NCI-H2171 (cell line): ENCODE measurements at regions not wholly inside any gene's neighbourhood (a gene's known extent, or its start where the extent isn't known, plus 50 kb on each side); places are given as distances from the start of the nearest gene placed in this dataset.
"Not testable (repeated sequence)": the region's sequence is repeated elsewhere in the genome, so short reads cannot be mapped to it uniquely, and the experiment has no call there.

Experiments
- DNase-seq: peaks from one replicate; lab custom pipeline; 2025; lab: John Stamatoyannopoulos, UW

DNA sequence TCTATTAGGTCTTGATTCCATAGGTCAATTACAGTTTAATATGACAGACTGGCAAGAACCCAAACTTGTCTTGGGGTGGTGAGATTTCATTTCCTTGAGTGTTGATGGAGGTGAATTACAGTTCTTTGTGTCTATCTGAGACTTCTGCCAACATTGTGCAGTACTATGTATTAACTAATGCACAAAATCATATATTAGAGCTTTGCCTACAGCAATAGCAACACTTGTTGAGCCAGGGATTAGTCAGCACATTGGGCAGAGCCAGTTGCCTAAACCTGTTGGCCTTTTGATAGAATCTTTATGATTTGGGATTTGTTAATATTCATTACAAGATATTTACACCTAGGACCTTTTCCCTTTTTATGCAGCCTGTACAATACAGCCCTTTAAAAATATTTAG is 135.3 kb upstream of the CENPW start:
- no peak for DNase-seq

DNA sequence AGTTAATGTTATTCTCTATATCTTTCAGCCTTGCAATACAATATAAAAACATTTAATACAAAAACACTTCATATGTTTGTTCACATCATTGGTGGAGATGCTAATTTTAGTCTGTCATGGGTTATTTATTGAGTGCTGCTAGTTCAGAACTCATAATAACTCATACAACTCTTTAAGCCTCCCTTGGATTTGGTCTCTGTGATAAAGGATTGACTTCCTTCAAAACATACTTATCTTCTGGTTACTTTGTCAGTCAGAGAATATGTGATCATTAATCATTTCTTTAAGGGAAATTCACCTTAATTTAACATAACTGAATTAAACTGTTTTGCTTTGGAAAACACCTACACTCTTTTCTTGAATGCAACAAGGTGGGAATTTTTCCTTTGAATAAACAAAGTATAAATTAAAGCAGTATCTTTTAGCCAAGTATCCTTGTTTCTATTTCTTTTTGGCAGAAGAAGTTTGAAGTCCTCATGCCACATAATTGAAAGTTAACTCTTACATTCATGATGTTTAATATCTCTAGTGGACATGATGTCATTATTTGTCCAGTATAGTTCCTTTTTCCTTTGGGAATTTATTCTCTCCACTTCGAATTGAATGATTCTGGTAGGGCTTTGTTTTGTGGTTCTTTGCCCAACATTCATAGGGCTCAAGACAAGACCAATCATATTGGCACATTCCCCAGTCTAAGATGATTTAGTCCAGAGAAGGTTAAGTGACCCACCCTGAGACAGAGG is 133.2 kb upstream of the CENPW start:
- no peak for DNase-seq

DNA sequence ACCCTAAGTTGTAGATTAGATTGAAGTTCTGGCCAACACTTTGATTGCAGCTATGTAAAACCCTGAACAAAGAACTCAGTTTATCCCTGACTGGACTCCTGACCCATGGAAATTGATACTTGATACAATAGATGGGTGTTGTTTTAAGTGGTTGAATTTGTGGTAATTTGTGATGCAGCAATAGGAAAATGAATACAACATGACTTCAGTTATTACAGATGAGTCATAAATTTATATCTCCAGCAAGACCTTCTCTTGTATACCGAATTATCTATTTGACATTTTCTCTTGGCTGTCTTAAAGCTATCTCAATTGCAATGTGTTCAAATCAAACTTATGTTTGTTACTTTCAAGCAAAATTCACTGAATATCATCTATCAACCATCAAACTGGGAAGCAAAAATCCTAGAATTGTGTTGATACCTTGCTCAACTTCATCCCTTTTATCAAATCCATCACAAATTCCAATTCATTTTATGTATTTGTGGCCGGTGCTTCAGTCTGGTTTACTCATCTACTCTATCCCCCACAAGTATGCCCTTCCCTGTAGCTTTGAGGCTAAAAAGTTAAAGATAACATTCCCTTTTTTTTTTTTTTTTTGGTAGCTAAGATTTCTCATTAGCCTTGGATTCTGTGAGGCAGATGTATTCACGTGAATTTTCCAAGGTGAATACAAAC is 129.4 kb upstream of the CENPW start:
- DNase-seq, result no peak

DNA sequence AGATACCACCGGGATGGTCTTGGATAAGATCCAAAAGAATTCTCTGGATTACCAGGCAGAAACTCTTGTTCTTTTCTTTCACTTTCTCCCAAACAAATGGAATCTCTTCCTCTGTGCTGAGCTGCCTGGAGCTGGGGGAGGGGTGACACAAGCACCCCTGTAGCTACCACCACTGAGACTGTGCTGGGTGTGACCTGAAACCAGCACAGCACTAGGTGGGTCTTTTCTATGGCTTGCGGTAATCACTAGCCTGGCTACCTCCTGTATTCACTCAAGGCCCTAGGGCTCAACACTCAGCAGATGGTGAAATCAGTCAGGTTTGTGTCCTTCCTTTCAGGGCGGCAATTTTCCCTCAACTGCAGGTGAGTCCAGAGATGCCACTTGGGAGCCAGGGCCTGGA is 122.4 kb upstream of the CENPW start:
- no peak for DNase-seq

- DNase-seq, result not testable (repeated sequence)
These were observed 119.0 kb upstream of the CENPW start for GRCh38 chr6:126220901-126221300.

GRCh38 chr6:126227833-126228702 is 111.8 kb upstream of the CENPW start:
- peak; percentile 71 for DNase-seq

DNA sequence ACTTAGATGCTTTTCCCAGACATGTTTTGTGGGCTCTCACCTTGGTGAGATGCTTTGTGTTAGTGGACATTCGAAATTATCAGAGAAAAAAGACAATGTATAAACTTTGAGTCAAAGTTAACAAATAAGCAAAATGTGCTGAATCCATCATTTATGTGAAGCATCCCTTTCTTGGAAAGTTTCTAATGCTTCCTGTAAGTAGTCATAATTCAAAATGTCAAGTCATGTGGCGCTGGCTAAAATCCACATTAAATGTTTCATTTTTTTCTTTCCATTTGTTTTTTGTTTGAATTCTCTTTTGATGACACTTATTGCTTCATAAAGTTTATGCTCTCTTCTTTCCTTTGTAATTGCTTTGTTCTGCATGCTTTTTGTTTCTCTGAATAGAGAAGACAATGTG is 107.2 kb upstream of the CENPW start:
- no peak for DNase-seq

GRCh38 chr6:126233192-126233591 is 106.7 kb upstream of the CENPW start:
- no peak for DNase-seq

GRCh38 chr6:126235363-126235762 is 104.6 kb upstream of the CENPW start:
- DNase-seq, result no peak

DNA sequence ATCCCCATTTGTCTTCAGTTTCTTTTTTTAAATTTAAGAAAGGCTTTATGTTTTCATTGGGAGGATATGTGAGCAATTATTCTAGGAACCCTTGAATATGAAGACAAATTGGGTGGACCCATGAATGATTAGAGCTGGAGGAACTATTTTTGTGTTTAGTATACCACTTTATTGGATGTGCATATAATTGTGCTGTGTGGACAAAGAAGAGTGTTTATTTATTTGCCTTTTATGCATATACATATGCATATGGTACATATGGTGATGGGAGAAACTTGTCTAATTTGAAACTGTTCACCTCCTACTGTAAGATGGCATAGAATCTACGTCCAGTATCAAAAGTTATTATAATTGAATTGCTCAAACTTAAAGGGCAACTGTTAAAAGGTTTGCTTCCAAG is 94.8 kb upstream of the CENPW start:
- DNase-seq, result no peak

GRCh38 chr6:126252154-126252553 is 87.8 kb upstream of the CENPW start:
- DNase-seq, result no peak

- no peak for DNase-seq
These were observed 86.5 kb upstream of the CENPW start for GRCh38 chr6:126253431-126253830.

GRCh38 chr6:126258150-126258549 is 81.8 kb upstream of the CENPW start:
- DNase-seq, result no peak

GRCh38 chr6:126261792-126262421 is 78.0 kb upstream of the CENPW start:
- DNase-seq, result no peak

- no peak for DNase-seq
These were observed 75.7 kb upstream of the CENPW start for GRCh38 chr6:126264265-126264664.

DNA sequence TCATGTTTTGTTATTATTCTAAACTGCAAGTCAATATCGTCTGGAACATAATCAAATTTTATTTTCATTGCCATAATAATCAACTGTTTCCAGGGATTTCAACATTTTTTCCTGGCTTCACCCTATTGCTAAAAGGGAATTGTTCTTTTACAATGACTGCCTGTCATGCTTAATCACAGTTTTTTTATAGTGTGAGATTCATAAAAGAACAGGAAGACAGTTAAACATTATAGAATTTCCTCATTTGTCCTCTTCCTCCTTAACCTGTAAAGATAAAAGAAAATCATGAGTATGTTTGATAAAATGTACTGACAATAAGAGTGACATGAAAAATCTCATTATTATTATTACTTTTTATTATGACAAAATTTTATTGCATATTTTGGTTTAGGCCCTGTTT is 73.3 kb upstream of the CENPW start:
- no peak for DNase-seq

GRCh38 chr6:126267626-126268025 is 72.3 kb upstream of the CENPW start:
- DNase-seq, result no peak

DNA sequence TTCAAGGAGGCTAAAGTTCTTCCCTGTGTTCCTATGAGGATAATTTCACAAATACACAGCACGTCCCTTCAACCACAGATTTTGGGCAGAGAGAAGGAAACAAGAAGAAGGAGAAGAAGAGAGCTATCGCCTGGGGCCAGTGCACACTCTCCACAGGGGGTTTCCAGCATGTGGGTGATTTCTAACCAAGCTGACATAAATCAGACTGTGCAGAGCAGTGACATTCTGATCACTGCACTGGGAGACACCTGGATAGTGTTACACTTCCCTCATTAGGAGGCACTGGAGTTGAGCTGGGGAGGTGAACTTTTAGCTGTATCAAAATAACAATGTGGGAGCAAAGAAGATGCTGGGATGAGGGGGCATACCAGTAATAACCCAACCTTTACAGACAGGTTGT is 71.8 kb upstream of the CENPW start:
- DNase-seq, result peak; percentile 67

GRCh38 chr6:126280287-126280686 is 59.6 kb upstream of the CENPW start:
- no peak for DNase-seq

DNA sequence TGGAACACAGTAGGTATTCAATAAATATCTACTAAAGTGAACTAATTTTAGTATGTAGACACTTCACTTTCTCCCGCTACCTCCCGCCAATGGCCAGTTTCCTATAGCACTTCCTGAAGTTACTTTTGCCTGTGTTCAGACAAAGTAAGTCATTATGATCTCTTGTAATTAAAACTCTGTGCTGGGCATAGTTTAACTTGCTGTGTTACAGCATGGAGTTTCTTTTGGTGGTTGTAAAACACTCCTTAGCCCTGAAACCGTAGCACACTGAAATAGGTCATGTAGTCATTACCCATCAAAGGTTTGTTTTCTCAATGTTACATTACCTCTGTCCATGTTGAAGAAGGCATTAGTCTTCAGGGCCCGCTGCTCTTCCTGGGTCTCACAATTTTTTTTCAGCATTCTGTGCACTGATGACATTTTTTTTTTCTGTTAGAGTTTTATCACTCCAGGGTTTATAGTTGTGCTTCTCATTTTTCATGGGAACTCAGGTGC is 54.0 kb upstream of the CENPW start:
- no peak for DNase-seq
